ENCODE measurements at regions not wholly inside any gene's neighbourhood (a gene's known extent, or its start where the extent isn't known, plus 50 kb on each side); places are given as distances from the start of the nearest gene placed in this dataset.

DNA sequence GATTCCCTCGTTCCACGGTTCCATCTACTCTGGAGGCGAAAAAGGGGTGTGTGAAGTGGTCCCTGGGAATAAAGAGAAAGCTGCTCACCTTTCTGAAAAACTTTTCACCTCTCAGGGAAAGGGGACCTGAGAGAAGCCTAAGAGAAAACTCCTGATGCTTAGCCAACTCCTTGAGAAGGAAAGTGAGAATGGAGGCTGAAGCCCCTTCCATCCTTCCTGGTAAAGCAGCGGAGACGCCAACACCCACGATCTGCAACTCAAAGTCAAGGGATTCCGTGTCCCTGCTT lies 110.0 kb downstream of the ARF6 start:
- TF ChIP-seq, protein P1, sequence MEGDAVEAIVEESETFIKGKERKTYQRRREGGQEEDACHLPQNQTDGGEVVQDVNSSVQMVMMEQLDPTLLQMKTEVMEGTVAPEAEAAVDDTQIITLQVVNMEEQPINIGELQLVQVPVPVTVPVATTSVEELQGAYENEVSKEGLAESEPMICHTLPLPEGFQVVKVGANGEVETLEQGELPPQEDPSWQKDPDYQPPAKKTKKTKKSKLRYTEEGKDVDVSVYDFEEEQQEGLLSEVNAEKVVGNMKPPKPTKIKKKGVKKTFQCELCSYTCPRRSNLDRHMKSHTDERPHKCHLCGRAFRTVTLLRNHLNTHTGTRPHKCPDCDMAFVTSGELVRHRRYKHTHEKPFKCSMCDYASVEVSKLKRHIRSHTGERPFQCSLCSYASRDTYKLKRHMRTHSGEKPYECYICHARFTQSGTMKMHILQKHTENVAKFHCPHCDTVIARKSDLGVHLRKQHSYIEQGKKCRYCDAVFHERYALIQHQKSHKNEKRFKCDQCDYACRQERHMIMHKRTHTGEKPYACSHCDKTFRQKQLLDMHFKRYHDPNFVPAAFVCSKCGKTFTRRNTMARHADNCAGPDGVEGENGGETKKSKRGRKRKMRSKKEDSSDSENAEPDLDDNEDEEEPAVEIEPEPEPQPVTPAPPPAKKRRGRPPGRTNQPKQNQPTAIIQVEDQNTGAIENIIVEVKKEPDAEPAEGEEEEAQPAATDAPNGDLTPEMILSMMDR (IDR thresholded peaks at IDR 0.05; ENCODE audit: low read depth, low read length, missing input control), result no peak
- TF ChIP-seq, protein P2, sequence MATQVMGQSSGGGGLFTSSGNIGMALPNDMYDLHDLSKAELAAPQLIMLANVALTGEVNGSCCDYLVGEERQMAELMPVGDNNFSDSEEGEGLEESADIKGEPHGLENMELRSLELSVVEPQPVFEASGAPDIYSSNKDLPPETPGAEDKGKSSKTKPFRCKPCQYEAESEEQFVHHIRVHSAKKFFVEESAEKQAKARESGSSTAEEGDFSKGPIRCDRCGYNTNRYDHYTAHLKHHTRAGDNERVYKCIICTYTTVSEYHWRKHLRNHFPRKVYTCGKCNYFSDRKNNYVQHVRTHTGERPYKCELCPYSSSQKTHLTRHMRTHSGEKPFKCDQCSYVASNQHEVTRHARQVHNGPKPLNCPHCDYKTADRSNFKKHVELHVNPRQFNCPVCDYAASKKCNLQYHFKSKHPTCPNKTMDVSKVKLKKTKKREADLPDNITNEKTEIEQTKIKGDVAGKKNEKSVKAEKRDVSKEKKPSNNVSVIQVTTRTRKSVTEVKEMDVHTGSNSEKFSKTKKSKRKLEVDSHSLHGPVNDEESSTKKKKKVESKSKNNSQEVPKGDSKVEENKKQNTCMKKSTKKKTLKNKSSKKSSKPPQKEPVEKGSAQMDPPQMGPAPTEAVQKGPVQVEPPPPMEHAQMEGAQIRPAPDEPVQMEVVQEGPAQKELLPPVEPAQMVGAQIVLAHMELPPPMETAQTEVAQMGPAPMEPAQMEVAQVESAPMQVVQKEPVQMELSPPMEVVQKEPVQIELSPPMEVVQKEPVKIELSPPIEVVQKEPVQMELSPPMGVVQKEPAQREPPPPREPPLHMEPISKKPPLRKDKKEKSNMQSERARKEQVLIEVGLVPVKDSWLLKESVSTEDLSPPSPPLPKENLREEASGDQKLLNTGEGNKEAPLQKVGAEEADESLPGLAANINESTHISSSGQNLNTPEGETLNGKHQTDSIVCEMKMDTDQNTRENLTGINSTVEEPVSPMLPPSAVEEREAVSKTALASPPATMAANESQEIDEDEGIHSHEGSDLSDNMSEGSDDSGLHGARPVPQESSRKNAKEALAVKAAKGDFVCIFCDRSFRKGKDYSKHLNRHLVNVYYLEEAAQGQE (IDR thresholded peaks at IDR 0.05), result no peak
- TF ChIP-seq SP1 (IDR thresholded peaks at IDR 0.05), result no peak
- TF ChIP-seq GABPA (IDR thresholded peaks at IDR 0.05 in 1 of 2, conservative IDR thresholded peaks at IDR 0.05 in 1 of 2), result no peak
- no peak for TF ChIP-seq HNF4A (conservative IDR thresholded peaks at IDR 0.05)
- TF ChIP-seq TAF1 (conservative IDR thresholded peaks at IDR 0.05), result no peak
- no peak for TF ChIP-seq JUND (IDR thresholded peaks at IDR 0.05)
- TF ChIP-seq, protein P3, sequence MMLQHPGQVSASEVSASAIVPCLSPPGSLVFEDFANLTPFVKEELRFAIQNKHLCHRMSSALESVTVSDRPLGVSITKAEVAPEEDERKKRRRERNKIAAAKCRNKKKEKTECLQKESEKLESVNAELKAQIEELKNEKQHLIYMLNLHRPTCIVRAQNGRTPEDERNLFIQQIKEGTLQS (IDR thresholded peaks at IDR 0.05), result no peak
- TF ChIP-seq, protein P4, sequence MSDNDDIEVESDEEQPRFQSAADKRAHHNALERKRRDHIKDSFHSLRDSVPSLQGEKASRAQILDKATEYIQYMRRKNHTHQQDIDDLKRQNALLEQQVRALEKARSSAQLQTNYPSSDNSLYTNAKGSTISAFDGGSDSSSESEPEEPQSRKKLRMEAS (IDR thresholded peaks at IDR 0.05), result no peak
- TF ChIP-seq RXRA (IDR thresholded peaks at IDR 0.05), result no peak
